IPS-18a (cell line): ENCODE measurements at regions not wholly inside any gene's neighbourhood (a gene's known extent, or its start where the extent isn't known, plus 50 kb on each side); places are given as distances from the start of the nearest gene placed in this dataset.

Source experiments
- H3K27ac ChIP-seq: one replicate; pipeline ENCODE4 v1.5.1; 2013; ENCODE audit warnings: low read length
- H3K27me3 ChIP-seq: one replicate; pipeline ENCODE4 v1.6.1; 2013; ENCODE audit warnings: mild to moderate bottlenecking, low read length; ENCODE audit not compliant: control insufficient read depth, insufficient read depth
- H3K36me3 ChIP-seq: one replicate; pipeline ENCODE4 v1.6.1; 2013; ENCODE audit warnings: low read depth, low read length; ENCODE audit not compliant: control insufficient read depth
- H3K4me1 ChIP-seq: one replicate; pipeline ENCODE4 v1.6.1; 2013; ENCODE audit warnings: low read depth, low read length; ENCODE audit not compliant: control insufficient read depth
- H3K4me3 ChIP-seq: one replicate; pipeline ENCODE4 v1.5.1; 2013; ENCODE audit warnings: low read length
- H3K9ac ChIP-seq: one replicate; pipeline ENCODE4 v1.6.1; 2013; ENCODE audit warnings: mild to moderate bottlenecking, low read length, moderate library complexity
- H3K9me3 ChIP-seq: one replicate; pipeline ENCODE4 v1.6.1; 2013; ENCODE audit warnings: low read depth, low read length; ENCODE audit not compliant: control insufficient read depth

DNA sequence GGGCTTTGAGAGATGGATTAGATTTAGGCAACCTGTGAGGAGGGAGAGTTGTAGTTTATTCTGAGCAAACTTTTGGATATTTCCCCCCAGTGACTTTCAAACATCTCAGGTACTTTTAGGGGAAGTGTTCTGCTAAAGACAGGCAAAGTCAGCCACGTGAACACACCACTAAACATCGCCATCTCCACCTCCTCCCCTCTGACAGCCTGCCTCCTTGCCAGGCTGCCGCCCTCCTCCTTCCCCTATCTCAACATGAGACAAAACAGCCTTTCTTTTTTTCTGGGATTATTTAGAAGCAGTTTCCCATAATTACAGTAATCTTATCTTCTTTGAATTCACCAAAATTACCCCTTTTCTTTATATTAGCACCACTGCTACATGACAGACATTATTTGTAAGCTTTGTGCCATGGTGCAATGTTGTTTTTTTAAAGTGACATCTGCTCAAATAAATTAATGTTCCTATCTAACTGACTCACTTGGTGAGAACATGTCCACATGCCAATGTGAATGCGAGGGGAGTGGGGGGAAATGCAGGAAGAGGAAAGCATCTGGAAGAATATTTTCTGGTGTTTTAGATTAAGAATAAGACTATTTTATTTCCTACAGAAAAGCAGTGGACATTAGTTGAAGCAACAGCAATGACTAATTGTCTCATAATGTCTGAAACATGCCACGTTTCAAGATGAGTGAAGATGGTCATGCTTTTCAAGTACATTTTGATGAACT lies 147.8 kb upstream of the ATP1B1 start:
- no peaks in the 10 kb centered on the region for H3K36me3 ChIP-seq

GRCh38 chr1:168959382-168959781 lies 147.1 kb upstream of the ATP1B1 start:
- Histone ChIP-seq H3K9ac (no peak overlapping the region), H3K4me1 (no peaks in the 10 kb centered on the region), H3K9me3 (no peaks in the 10 kb centered on the region), H3K27ac (no peak overlapping the region), H3K4me3 (no peak overlapping the region), H3K36me3 (no peaks in the 10 kb centered on the region), H3K27me3 (no peaks in the 10 kb centered on the region)

More for the DNA sequence above, 147.8 kb upstream of the ATP1B1 start:
- no peak overlapping the region for H3K9ac ChIP-seq
- H3K9me3 ChIP-seq: no peaks in the 10 kb centered on the region
- H3K27me3 ChIP-seq: no peaks in the 10 kb centered on the region
- H3K27ac ChIP-seq: no peak overlapping the region
- no peaks in the 10 kb centered on the region for H3K4me1 ChIP-seq
- no peak overlapping the region for H3K4me3 ChIP-seq

GRCh38 chr1:168960114-168960513 lies 146.4 kb upstream of the ATP1B1 start:
- no peak overlapping the region for H3K27ac ChIP-seq
- H3K36me3 ChIP-seq: no peaks in the 10 kb centered on the region
- H3K9ac ChIP-seq: no peak overlapping the region
- H3K4me1 ChIP-seq: no peaks in the 10 kb centered on the region
- H3K27me3 ChIP-seq: no peaks in the 10 kb centered on the region
- no peaks in the 10 kb centered on the region for H3K9me3 ChIP-seq
- no peak overlapping the region for H3K4me3 ChIP-seq

DNA sequence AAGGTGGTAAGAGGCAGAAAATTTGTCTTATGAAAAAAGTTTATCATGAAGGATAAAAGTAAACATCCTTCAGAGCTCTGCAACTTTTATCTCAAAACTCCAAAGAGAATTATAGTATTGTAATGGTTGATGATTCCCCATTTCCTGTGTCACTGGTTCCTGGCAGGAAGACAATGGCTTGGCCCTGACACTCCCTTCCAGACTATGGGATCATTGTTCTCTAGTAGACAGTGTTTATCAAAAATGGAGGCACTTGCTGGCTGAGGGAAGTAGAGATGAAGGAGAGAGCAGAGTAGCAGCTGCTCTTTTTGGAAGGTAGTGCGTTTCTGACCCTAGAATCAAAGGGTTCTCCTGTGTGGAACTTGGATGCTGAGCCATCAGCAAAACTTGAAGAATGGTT lies 145.9 kb upstream of the ATP1B1 start:
- Histone ChIP-seq H3K27me3 (no peaks in the 10 kb centered on the region), H3K4me3 (no peak overlapping the region), H3K9me3 (no peaks in the 10 kb centered on the region), H3K36me3 (no peaks in the 10 kb centered on the region), H3K27ac (no peak overlapping the region), H3K9ac (no peak overlapping the region), H3K4me1 (no peaks in the 10 kb centered on the region)

DNA sequence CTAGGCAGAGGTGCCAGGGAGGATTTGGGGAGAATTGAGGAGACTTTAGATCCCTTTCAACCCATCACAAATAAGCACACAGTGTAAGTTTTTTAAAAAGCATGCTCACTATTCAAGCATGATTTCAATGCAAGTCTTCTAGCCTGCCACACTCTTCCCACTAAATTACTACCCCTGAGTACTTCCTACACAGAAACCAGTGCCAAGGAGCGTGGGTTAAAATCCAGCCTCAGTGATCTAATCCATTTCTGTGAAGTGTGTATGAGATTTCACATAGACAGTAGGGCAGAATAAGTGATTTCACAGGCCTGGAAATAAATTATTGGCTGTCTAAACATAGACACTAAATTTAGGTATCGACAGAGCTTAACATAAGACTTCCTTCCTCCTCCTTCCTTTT lies 142.9 kb upstream of the ATP1B1 start:
- Histone ChIP-seq H3K4me1 (no peaks in the 10 kb centered on the region), H3K4me3 (no peak overlapping the region), H3K36me3 (no peaks in the 10 kb centered on the region), H3K27ac (no peak overlapping the region), H3K9ac (no peak overlapping the region), H3K9me3 (no peaks in the 10 kb centered on the region), H3K27me3 (no peaks in the 10 kb centered on the region)

GRCh38 chr1:168964478-168964877 lies 142.0 kb upstream of the ATP1B1 start:
- H3K36me3 ChIP-seq: no peaks in the 10 kb centered on the region
- no peak overlapping the region for H3K9ac ChIP-seq
- H3K27ac ChIP-seq: no peak overlapping the region
- no peaks in the 10 kb centered on the region for H3K9me3 ChIP-seq
- H3K27me3 ChIP-seq: no peaks in the 10 kb centered on the region
- H3K4me3 ChIP-seq: no peak overlapping the region
- no peaks in the 10 kb centered on the region for H3K4me1 ChIP-seq

GRCh38 chr1:168966217-168966616 lies 140.3 kb upstream of the ATP1B1 start:
- Histone ChIP-seq H3K4me3 (no peak overlapping the region), H3K9me3 (no peaks in the 10 kb centered on the region), H3K27me3 (no peaks in the 10 kb centered on the region), H3K27ac (no peak overlapping the region), H3K9ac (no peak overlapping the region), H3K36me3 (no peaks in the 10 kb centered on the region), H3K4me1 (peaks cover 6% of the 10 kb centered on the region)

DNA sequence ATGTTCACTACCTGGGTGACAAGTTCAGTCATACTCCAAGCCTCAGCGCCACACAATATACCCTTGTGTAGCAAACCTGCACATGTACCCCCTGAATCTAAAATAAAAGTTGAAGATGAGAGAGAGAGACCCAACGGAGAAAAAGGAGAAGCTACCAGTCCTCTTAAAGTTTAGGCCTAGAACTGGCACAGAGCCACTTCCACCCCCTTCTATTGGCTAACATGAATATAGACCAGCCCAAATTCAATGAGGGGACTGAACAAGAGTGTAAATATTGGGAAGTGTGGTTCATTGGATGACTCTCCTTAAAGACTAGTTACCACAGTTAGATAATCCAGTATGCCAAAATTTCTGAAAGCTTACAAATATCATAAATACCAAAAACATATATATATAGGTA lies 139.9 kb upstream of the ATP1B1 start:
- no peaks in the 10 kb centered on the region for H3K27me3 ChIP-seq
- no peaks in the 10 kb centered on the region for H3K36me3 ChIP-seq
- no peak overlapping the region for H3K9ac ChIP-seq
- no peak overlapping the region for H3K4me3 ChIP-seq
- H3K9me3 ChIP-seq: no peaks in the 10 kb centered on the region
- H3K4me1 ChIP-seq: peaks cover 8% of the 10 kb centered on the region
- H3K27ac ChIP-seq: no peak overlapping the region

DNA sequence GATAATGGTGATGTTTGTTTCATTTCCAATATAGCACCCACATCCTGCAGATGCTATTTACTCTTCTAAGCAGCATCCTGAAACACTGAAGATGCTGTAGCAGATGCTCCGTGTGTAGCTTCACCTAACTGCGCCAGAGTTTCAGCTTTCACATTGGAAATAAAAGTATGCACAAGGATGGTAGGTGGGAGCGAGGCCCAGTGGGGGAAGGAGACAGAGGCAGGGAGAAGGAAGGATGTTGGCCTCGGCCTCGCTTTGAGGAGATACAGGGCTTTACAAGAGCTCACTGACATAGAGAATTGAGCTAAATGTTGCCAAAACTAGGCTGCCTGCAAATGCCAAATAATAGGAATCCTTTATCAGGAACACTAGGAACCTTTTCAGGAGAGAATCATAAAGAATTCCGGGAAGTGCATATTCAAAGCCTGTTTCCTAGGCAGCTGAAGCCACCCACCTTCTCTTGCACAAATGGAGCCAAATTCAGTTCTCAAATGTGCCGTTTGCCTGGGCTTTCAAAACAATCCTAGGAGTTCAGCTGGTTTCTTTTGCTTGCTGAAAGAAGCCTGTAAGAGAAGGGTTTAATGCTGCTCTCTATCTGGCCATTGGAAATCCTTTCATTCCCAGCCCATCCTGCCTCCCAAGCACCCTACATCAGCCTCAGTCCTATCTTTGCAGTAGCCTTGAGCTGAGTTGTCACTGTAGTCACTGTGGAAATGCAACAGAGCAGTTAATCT lies 135.4 kb upstream of the ATP1B1 start:
- H3K4me3 ChIP-seq: no peak overlapping the region
- no peaks in the 10 kb centered on the region for H3K36me3 ChIP-seq
- H3K4me1 ChIP-seq: peaks cover 8% of the 10 kb centered on the region
- H3K27ac ChIP-seq: no peak overlapping the region
- no peak overlapping the region for H3K9ac ChIP-seq
- H3K9me3 ChIP-seq: no peaks in the 10 kb centered on the region
- no peaks in the 10 kb centered on the region for H3K27me3 ChIP-seq

GRCh38 chr1:168972225-168972624 lies 134.3 kb upstream of the ATP1B1 start:
- Histone ChIP-seq H3K36me3 (no peaks in the 10 kb centered on the region), H3K9ac (no peak overlapping the region), H3K4me1 (peaks cover 8% of the 10 kb centered on the region), H3K9me3 (no peaks in the 10 kb centered on the region), H3K27me3 (no peaks in the 10 kb centered on the region), H3K4me3 (no peak overlapping the region), H3K27ac (no peak overlapping the region)

DNA sequence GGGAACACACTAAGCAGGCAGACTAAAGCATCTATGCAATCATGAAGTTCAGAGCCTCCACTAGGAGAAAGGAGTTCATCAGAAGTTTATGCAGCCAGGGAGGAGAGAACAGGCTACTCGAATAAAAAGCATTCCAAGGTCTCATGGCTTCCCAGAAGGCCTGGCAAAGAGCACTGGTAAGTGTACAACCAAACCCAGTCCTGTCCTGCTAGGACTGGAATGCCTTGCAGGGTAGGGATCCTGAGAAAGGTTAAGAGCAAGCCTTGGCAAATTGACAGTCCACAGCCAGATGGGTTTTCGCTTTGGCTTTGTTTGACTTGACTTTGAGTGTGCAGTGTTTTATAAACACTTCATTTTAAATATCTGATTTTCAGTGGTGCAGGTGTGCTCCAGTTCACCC lies 133.6 kb upstream of the ATP1B1 start:
- H3K4me3 ChIP-seq: no peak overlapping the region
- no peak overlapping the region for H3K27ac ChIP-seq
- H3K9me3 ChIP-seq: no peaks in the 10 kb centered on the region
- no peak overlapping the region for H3K9ac ChIP-seq
- H3K27me3 ChIP-seq: no peaks in the 10 kb centered on the region
- H3K4me1 ChIP-seq: peaks cover 8% of the 10 kb centered on the region
- H3K36me3 ChIP-seq: no peaks in the 10 kb centered on the region

DNA sequence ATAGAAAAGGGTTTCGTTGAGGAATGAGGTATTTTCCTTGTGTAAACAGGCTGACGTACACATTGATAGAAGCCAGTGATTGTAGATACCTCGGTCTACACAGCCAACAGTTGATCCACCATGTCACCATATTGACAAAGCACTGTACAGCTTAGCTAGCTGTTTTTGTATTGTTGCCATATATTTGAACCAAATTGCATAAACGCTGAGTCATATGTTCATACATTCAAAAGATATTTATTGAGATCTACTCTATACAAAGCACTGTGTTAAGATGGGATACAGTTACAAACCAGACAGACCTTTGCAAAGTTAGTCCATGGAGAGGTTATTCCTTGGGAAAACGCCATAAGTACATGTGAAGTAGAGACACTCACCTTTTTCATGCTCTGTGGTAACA lies 132.4 kb upstream of the ATP1B1 start:
- H3K9ac ChIP-seq: no peak overlapping the region
- no peaks in the 10 kb centered on the region for H3K9me3 ChIP-seq
- no peak overlapping the region for H3K4me3 ChIP-seq
- H3K36me3 ChIP-seq: no peaks in the 10 kb centered on the region
- H3K4me1 ChIP-seq: peaks cover 8% of the 10 kb centered on the region
- no peak overlapping the region for H3K27ac ChIP-seq
- H3K27me3 ChIP-seq: no peaks in the 10 kb centered on the region
